ENCODE measurements at regions not wholly inside any gene's neighbourhood (a gene's known extent, or its start where the extent isn't known, plus 50 kb on each side); places are given as distances from the start of the nearest gene placed in this dataset.

GRCh38 chrX:44744799-44745198 is 99.0 kb upstream of the DUSP21 start:
- no peaks in the 10 kb centered on the region for H3K27me3 ChIP-seq (ENCODE audit: control insufficient read depth in 1 of 2, insufficient read depth in 2 of 2, low read length in 2 of 2)
- POLR2A ChIA-PET = no interaction called here
- H3K9me3 ChIP-seq (ENCODE audit: low read length) = no peaks in the 10 kb centered on the region
- H3K4me1 ChIP-seq (ENCODE audit: insufficient read depth, low read length) = no peaks in the 10 kb centered on the region
- H4K20me1 ChIP-seq (ENCODE audit: insufficient read depth, low read length) = no peaks in the 10 kb centered on the region
- ATAC-seq = no peak
- intact Hi-C loops (cut with micrococcal nuclease; ENCODE audit: unreplicated experiment) (no loop called here), in situ Hi-C loops (cut with HindIII; ENCODE audit: extremely low pct_ligation_motif_present, low pct_unique_long_range_greater_than_20kb) (no loop called here)
- H3K9ac ChIP-seq (ENCODE audit: insufficient read depth, low read depth, low read length) = no peak overlapping the region
- H3K27ac ChIP-seq (ENCODE audit: extremely low read length, insufficient read depth, low read length) = no peak overlapping the region
- H3K4me3 ChIP-seq (replicated peaks in 1 of 3; ENCODE audit: insufficient read depth in 1 of 3, low read depth in 2 of 3, low read length in 3 of 3) = no peak overlapping the region
- BruUV-seq (replicated peaks) = no TSS peak
- FAIRE-seq = no peak
- no peak for TF ChIP-seq ZBTB20 (CRISPR knock-in tag; IDR thresholded peaks at IDR 0.05; ENCODE audit: borderline replicate concordance, low read depth)
- no peak for TF ChIP-seq ZEB1 (IDR thresholded peaks at IDR 0.05; ENCODE audit: insufficient replicate concordance, low read depth)
- CTCF ChIA-PET (ENCODE audit: low intra/inter-chr PET ratio, low total read pairs) = no interaction called here
- no peak overlapping the region for H2AFZ ChIP-seq (ENCODE audit: low read length)
- no peaks in the 10 kb centered on the region for H3K79me2 ChIP-seq (ENCODE audit: insufficient read depth, low read length)
- H3K4me2 ChIP-seq (ENCODE audit: low read depth, low read length) = no peak overlapping the region
- DNase-seq (ENCODE audit: low spot score) = no peak
- no peaks in the 10 kb centered on the region for H3K36me3 ChIP-seq (replicated peaks in 1 of 2; ENCODE audit: control insufficient read depth in 1 of 2, insufficient read depth in 2 of 2, low read length in 2 of 2)
- WGBS (ENCODE audit: low lambda C conversion rate) = 60% methylated on average over 2 of the region's 3 CpGs

GRCh38 chrX:44742480-44743155 is 101.2 kb upstream of the DUSP21 start:
- ATAC-seq (no peak), FAIRE-seq (no peak), DNase-seq (ENCODE audit: low spot score) (no peak)
- H3K27ac ChIP-seq (ENCODE audit: extremely low read length, insufficient read depth, low read length) = no peak overlapping the region
- in situ Hi-C loops (cut with HindIII; ENCODE audit: extremely low pct_ligation_motif_present, low pct_unique_long_range_greater_than_20kb) (no loop called here), intact Hi-C loops (cut with micrococcal nuclease; ENCODE audit: unreplicated experiment) (no loop called here)
- H3K4me2 ChIP-seq (ENCODE audit: low read depth, low read length) = no peak overlapping the region
- TF ChIP-seq RBM39 (IDR thresholded peaks at IDR 0.05; ENCODE audit: low read depth, low read length, poor library complexity, severe bottlenecking) (no peak), CREB3 (CRISPR knock-in tag; IDR thresholded peaks at IDR 0.05) (no peak), ATAD3A (CRISPR knock-in tag; IDR thresholded peaks at IDR 0.05) (no peak), DNMT3B (CRISPR knock-in tag; conservative IDR thresholded peaks at IDR 0.05) (no peak), KLF15 (CRISPR knock-in tag; IDR thresholded peaks at IDR 0.05; ENCODE audit: borderline replicate concordance) (no peak), U2AF2 (IDR thresholded peaks at IDR 0.05; ENCODE audit: low read depth, low read length) (no peak), HOXA9 (CRISPR knock-in tag; IDR thresholded peaks at IDR 0.05; ENCODE audit: borderline replicate concordance) (no peak), CHD4 (IDR thresholded peaks at IDR 0.05; ENCODE audit: borderline replicate concordance, low read length) (no peak), RFXAP (CRISPR knock-in tag; IDR thresholded peaks at IDR 0.05; ENCODE audit: borderline replicate concordance) (no peak), TOE1 (CRISPR knock-in tag; IDR thresholded peaks at IDR 0.05) (no peak), BHLHE40 (IDR thresholded peaks at IDR 0.05; ENCODE audit: low read length) (no peak), HBP1 (CRISPR knock-in tag; IDR thresholded peaks at IDR 0.05; ENCODE audit: low read depth) (no peak)
- BruUV-seq (replicated peaks) = no TSS peak
- 42% methylated on average over 6 of the region's 6 CpGs for WGBS (ENCODE audit: low lambda C conversion rate)
- no peak overlapping the region for H2AFZ ChIP-seq (ENCODE audit: low read length)
- no peaks in the 10 kb centered on the region for H3K36me3 ChIP-seq (replicated peaks in 1 of 2; ENCODE audit: control insufficient read depth in 1 of 2, insufficient read depth in 2 of 2, low read length in 2 of 2)
- no peak overlapping the region for H3K4me3 ChIP-seq (replicated peaks in 1 of 3; ENCODE audit: insufficient read depth in 1 of 3, low read depth in 2 of 3, low read length in 3 of 3)
- no peaks in the 10 kb centered on the region for H4K20me1 ChIP-seq (ENCODE audit: insufficient read depth, low read length)
- H3K27me3 ChIP-seq (ENCODE audit: control insufficient read depth in 1 of 2, insufficient read depth in 2 of 2, low read length in 2 of 2) = no peaks in the 10 kb centered on the region
- H3K4me1 ChIP-seq (ENCODE audit: insufficient read depth, low read length) = no peaks in the 10 kb centered on the region
- H3K79me2 ChIP-seq (ENCODE audit: insufficient read depth, low read length) = no peaks in the 10 kb centered on the region
- ChIA-PET CTCF (ENCODE audit: low intra/inter-chr PET ratio, low total read pairs) (no interaction called here), POLR2A (no interaction called here)
- no peak overlapping the region for H3K9ac ChIP-seq (ENCODE audit: insufficient read depth, low read depth, low read length)
- no peaks in the 10 kb centered on the region for H3K9me3 ChIP-seq (ENCODE audit: low read length)

All from HepG2 (cell line).